Ectodermal cell (in vitro differentiated cells): ENCODE measurements at regions not wholly inside any gene's neighbourhood (a gene's known extent, or its start where the extent isn't known, plus 50 kb on each side); places are given as distances from the start of the nearest gene placed in this dataset.
"Not testable (repeated sequence)": the region's sequence is repeated elsewhere in the genome, so short reads cannot be mapped to it uniquely, and the experiment has no call there.

ENCODE experiments used
- H3K27ac ChIP-seq: 2 replicates; pipeline ENCODE4 v1.7.0; 2013; ENCODE audit warnings: mild to moderate bottlenecking, low read depth, low read length; ENCODE audit not compliant: insufficient read depth, poor library complexity, severe bottlenecking
- H3K27me3 ChIP-seq: 2 replicates; pipeline ENCODE4 v1.7.0; 2013; ENCODE audit warnings: mild to moderate bottlenecking, low read length; ENCODE audit not compliant: insufficient read depth, control insufficient read depth, poor library complexity, severe bottlenecking
- H3K36me3 ChIP-seq: one replicate; pipeline ENCODE4 v1.7.0; 2013; ENCODE audit warnings: low read length; ENCODE audit not compliant: control insufficient read depth, insufficient read depth
- H3K4me1 ChIP-seq: one replicate; pipeline ENCODE4 v1.7.0; 2013; ENCODE audit warnings: low read length; ENCODE audit not compliant: control insufficient read depth, insufficient read depth
- H3K4me3 ChIP-seq: 2 replicates; pipeline ENCODE4 v1.7.0; 2013; ENCODE audit warnings: low read depth, low read length, control low read depth; ENCODE audit not compliant: insufficient read depth
- H3K9me3 ChIP-seq: 2 replicates; pipeline ENCODE4 v1.7.0; 2013; ENCODE audit warnings: mild to moderate bottlenecking, low read length, moderate library complexity; ENCODE audit not compliant: control insufficient read depth
- WGBS, 2 experiments: methylation state at CpG; one replicate each; pipeline ENCODE4 v1.1.7; 2013; ENCODE audit warnings: missing lambda C conversion rate in 2 of 2; 5-methylcytosine and 5-hydroxymethylcytosine counted together

- H3K9me3 ChIP-seq: no peaks in the 10 kb centered on the region
- no peaks in the 10 kb centered on the region for H3K4me1 ChIP-seq
- 42% methylated on average over 1 of the region's 1 CpG; no CpG with 5 or more reads in 1 of the 2 experiments for WGBS, 2 experiments
- no peaks in the 10 kb centered on the region for H3K36me3 ChIP-seq
- no peak overlapping the region for H3K27ac ChIP-seq
- no peak overlapping the region for H3K4me3 ChIP-seq
- H3K27me3 ChIP-seq: no peaks in the 10 kb centered on the region
Observed at GRCh38 chr15:35254062-35254461, 169.0 kb upstream of the NANOGP8 start.

- Histone ChIP-seq H3K36me3 (no peaks in the 10 kb centered on the region), H3K4me3 (no peak overlapping the region), H3K27ac (no peak overlapping the region), H3K27me3 (no peaks in the 10 kb centered on the region), H3K9me3 (no peaks in the 10 kb centered on the region), H3K4me1 (no peaks in the 10 kb centered on the region)
- WGBS, 2 experiments: 92 to 93% methylated on average over 3 of the region's 3 CpGs
Observed at GRCh38 chr15:35252351-35252865, 167.3 kb upstream of the NANOGP8 start.

GRCh38 chr15:35247150-35247549, 162.1 kb upstream of the NANOGP8 start:
- Histone ChIP-seq H3K4me1 (no peaks in the 10 kb centered on the region), H3K4me3 (no peak overlapping the region), H3K27me3 (no peaks in the 10 kb centered on the region), H3K27ac (no peak overlapping the region), H3K36me3 (no peaks in the 10 kb centered on the region), H3K9me3 (no peaks in the 10 kb centered on the region)

DNA sequence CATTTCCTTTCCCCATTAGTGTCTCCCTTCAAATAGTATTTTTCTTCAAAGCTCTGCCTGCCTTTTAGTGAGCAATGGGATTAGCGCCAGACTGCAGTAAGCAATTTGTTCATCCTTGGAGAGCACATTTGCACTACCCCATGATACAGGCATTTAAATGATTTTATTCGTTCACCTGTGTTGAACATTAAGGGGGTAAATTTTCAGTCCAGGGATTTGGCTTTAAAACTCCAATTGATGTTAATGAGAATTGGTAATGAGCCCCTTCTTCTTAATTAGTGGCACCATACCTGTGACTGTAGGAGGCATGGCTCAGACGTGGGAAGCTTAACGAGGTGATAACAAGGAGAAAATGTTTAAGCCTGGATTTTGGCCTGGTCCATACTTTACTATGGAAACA, 161.4 kb upstream of the NANOGP8 start:
- WGBS, 2 experiments: 57 to 70% methylated on average over 4 of the region's 4 CpGs

DNA sequence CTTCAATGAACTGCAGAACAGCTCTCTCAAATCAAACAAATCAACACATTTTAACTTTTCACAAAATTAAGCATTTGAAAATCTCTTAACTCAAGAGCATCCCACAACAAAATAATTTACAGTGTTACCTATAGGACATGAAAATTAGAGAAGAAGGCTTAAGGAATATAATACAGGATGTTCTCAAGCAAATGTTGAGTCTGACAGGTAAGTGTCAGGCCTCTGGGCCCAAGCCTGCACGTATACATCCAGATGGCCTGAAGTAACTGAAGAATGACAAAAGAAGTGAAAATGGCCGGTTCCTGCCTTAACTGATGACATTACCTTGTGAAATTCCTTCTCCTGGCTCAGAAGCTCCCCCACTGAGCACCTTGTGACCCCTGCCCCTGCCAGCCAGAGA, 160.6 kb upstream of the NANOGP8 start:
- not testable (repeated sequence) for H3K9me3 ChIP-seq, H3K4me3 ChIP-seq, H3K4me1 ChIP-seq, H3K27me3 ChIP-seq, H3K27ac ChIP-seq, H3K36me3 ChIP-seq
- WGBS, 2 experiments: 33 to 58% methylated on average over 1 to 2 of the region's 2 CpGs

More for the DNA sequence above, 161.4 kb upstream of the NANOGP8 start:
- Histone ChIP-seq H3K27me3 (no peaks in the 10 kb centered on the region), H3K27ac (no peak overlapping the region), H3K4me3 (no peak overlapping the region), H3K36me3 (no peaks in the 10 kb centered on the region), H3K9me3 (no peaks in the 10 kb centered on the region), H3K4me1 (no peaks in the 10 kb centered on the region)

- Histone ChIP-seq H3K4me3 (no peak overlapping the region), H3K4me1 (no peaks in the 10 kb centered on the region), H3K36me3 (no peaks in the 10 kb centered on the region), H3K27ac (no peak overlapping the region), H3K9me3 (no peaks in the 10 kb centered on the region), H3K27me3 (no peaks in the 10 kb centered on the region)
- WGBS, 2 experiments: 80 to 87% methylated on average over 3 of the region's 3 CpGs
Observed at GRCh38 chr15:35244227-35244626, 159.1 kb upstream of the NANOGP8 start.

- no peaks in the 10 kb centered on the region for H3K36me3 ChIP-seq
- no peak overlapping the region for H3K27ac ChIP-seq
- no peaks in the 10 kb centered on the region for H3K4me1 ChIP-seq
- WGBS, 2 experiments: 100% methylated on average over 3 of the region's 3 CpGs; no CpG with 5 or more reads in 1 of the 2 experiments
- no peaks in the 10 kb centered on the region for H3K27me3 ChIP-seq
- H3K9me3 ChIP-seq: no peaks in the 10 kb centered on the region
- H3K4me3 ChIP-seq: no peak overlapping the region
Observed at GRCh38 chr15:35243758-35244157, 158.7 kb upstream of the NANOGP8 start.

DNA sequence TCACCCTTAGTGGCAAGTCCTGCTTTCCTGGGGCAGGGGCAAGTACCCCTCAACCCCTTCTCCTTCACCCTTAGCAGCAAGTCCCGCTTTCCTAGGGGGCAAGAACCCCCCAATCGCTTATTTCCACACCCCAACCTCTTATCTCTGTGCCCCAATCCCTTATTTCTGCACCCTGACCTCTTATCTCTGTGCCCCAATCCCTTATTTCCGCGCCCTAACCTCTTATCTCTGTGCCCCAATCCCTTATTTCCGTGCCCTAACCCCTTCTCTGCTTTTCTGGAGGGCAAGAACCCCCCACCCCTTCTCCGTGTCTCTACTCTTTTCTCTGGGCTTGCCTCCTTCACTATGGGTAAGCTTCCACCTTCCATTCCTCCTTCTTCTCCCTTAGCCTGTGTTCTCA, 154.6 kb upstream of the NANOGP8 start:
- not testable (repeated sequence) for H3K36me3 ChIP-seq, H3K4me3 ChIP-seq, H3K4me1 ChIP-seq, H3K9me3 ChIP-seq, H3K27ac ChIP-seq, H3K27me3 ChIP-seq
- 91 to 94% methylated on average over 6 of the region's 6 CpGs for WGBS, 2 experiments

- not testable (repeated sequence) for H3K4me3 ChIP-seq, H3K9me3 ChIP-seq, H3K36me3 ChIP-seq, H3K4me1 ChIP-seq, H3K27me3 ChIP-seq, H3K27ac ChIP-seq
- 87 to 95% methylated on average over 2 to 3 of the region's 3 CpGs for WGBS, 2 experiments
Observed at GRCh38 chr15:35238448-35238847, 153.4 kb upstream of the NANOGP8 start.

GRCh38 chr15:35229085-35229484, 144.0 kb upstream of the NANOGP8 start:
- Histone ChIP-seq H3K36me3 (no peaks in the 10 kb centered on the region), H3K27ac (no peak overlapping the region), H3K27me3 (no peaks in the 10 kb centered on the region), H3K9me3 (no peaks in the 10 kb centered on the region), H3K4me3 (no peak overlapping the region), H3K4me1 (no peaks in the 10 kb centered on the region)
- 94 to 100% methylated on average over 1 to 2 of the region's 3 CpGs for WGBS, 2 experiments

GRCh38 chr15:35218215-35218614, 133.1 kb upstream of the NANOGP8 start:
- Histone ChIP-seq H3K27ac (no peak overlapping the region), H3K36me3 (no peaks in the 10 kb centered on the region), H3K4me1 (no peaks in the 10 kb centered on the region), H3K27me3 (no peaks in the 10 kb centered on the region), H3K4me3 (no peak overlapping the region), H3K9me3 (no peaks in the 10 kb centered on the region)
- WGBS, 2 experiments: 80% methylated on average over 1 of the region's 1 CpG; no CpG with 5 or more reads in 1 of the 2 experiments
